Keratinocyte (primary cell): ENCODE measurements at regions not wholly inside any gene's neighbourhood (a gene's known extent, or its start where the extent isn't known, plus 50 kb on each side); places are given as distances from the start of the nearest gene placed in this dataset.

ENCODE experiments used
- DNase-seq: peaks from one replicate; pipeline ENCODE4 v3.0.0-alpha.2; 2011; ENCODE audit warnings: low read depth, missing footprints, low spot score
- FAIRE-seq: peaks from 2 replicates; lab custom pipeline; 2011; peaks lifted over from hg19 to GRCh38; lab: Jason Lieb, UNC
- H2AFZ ChIP-seq: 2 replicates; pipeline ENCODE4 v1.6.0; 2012; ENCODE audit warnings: low read length, control low read depth, inconsistent platforms; ENCODE audit not compliant: control insufficient read depth
- H3K27ac ChIP-seq: 2 replicates; pipeline ENCODE4 v1.5.1; 2011; ENCODE audit warnings: low read length; ENCODE audit not compliant: control insufficient read depth, insufficient read depth
- H3K27me3 ChIP-seq: 3 replicates; pipeline ENCODE4 v1.6.0; 2011; ENCODE audit warnings: low read length; ENCODE audit not compliant: control insufficient read depth, insufficient read depth; ENCODE audit errors: extremely low read depth
- H3K36me3 ChIP-seq, 2 experiments: 2 replicates in 1 of 2; 3 replicates in 1 of 2; pipeline ENCODE4 v1.5.1; 2011; ENCODE audit warnings: low read length in 2 of 2, mild to moderate bottlenecking in 1 of 2; ENCODE audit not compliant: control insufficient read depth in 2 of 2, insufficient read depth in 2 of 2; ENCODE audit errors: extremely low read depth in 1 of 2
- H3K4me1 ChIP-seq: 3 replicates; pipeline ENCODE4 v1.5.1; 2011; ENCODE audit warnings: low read length; ENCODE audit not compliant: control insufficient read depth, insufficient read depth; ENCODE audit errors: extremely low read depth
- H3K4me2 ChIP-seq: 3 replicates; pipeline ENCODE4 v1.6.0; 2011; ENCODE audit warnings: low read depth, low read length; ENCODE audit not compliant: control insufficient read depth, insufficient read depth; ENCODE audit errors: extremely low read depth
- H3K4me3 ChIP-seq, 3 experiments: fragments of 200-600 bp in 1 of 3; sonication (generic) in 1 of 3; 2 replicates in 2 of 3; 3 replicates in 1 of 3; pipeline ENCODE4 v1.5.1; 2011 to 2016; ENCODE audit warnings: low read length in 3 of 3, mild to moderate bottlenecking in 3 of 3, control low read depth in 2 of 3, inconsistent platforms in 1 of 3, low read depth in 1 of 3, mixed read lengths in 1 of 3, mixed run types in 1 of 3, moderate library complexity in 1 of 3; ENCODE audit not compliant: control insufficient read depth in 2 of 3, insufficient read depth in 2 of 3; ENCODE audit errors: extremely low read depth in 1 of 3
- H3K79me2 ChIP-seq: 2 replicates; pipeline ENCODE4 v1.6.0; 2012; ENCODE audit warnings: low read length; ENCODE audit not compliant: control insufficient read depth, insufficient read depth
- H3K9ac ChIP-seq: 3 replicates; pipeline ENCODE4 v1.6.0; 2011; ENCODE audit warnings: low read length; ENCODE audit not compliant: control insufficient read depth, insufficient read depth; ENCODE audit errors: extremely low read depth
- H3K9me1 ChIP-seq: 3 replicates; pipeline ENCODE4 v1.6.0; 2011; ENCODE audit warnings: low read length; ENCODE audit not compliant: control insufficient read depth, insufficient read depth; ENCODE audit errors: extremely low read depth
- H3K9me3 ChIP-seq: 2 replicates; pipeline ENCODE4 v1.5.1; 2012; ENCODE audit warnings: low read depth, low read length; ENCODE audit not compliant: control insufficient read depth
- H4K20me1 ChIP-seq: 3 replicates; pipeline ENCODE4 v1.6.0; 2011; ENCODE audit warnings: low read length; ENCODE audit not compliant: control insufficient read depth, insufficient read depth; ENCODE audit errors: extremely low read depth
- EZH2 ChIP-seq: IDR thresholded peaks from one replicate; pipeline ENCODE4 v1.6.1; 2012; ENCODE audit warnings: inconsistent platforms, mild to moderate bottlenecking, low read length, moderate library complexity
- dilution Hi-C: fragments of 300-500 bp; cut with MboI; formaldehyde crosslinking; loops from one replicate; pipeline ENCODE4 v1.7.0; 2020; ENCODE audit warnings: low sequenced_read_pairs; ENCODE audit not compliant: extremely low pct_ligation_motif_present
- TF ChIP-seq, protein P1 (sequence below), 3 experiments: IDR thresholded peaks in 1 of 3; conservative IDR thresholded peaks in 1 of 3; optimal IDR thresholded peaks in 1 of 3; 2 replicates in 2 of 3; 3 replicates in 1 of 3; pipeline versions ENCODE3 to v1.5.1; 2011; ENCODE audit warnings: low read length in 3 of 3, mild to moderate bottlenecking in 3 of 3, moderate library complexity in 2 of 3, control low read depth in 1 of 3, inconsistent platforms in 1 of 3; ENCODE audit not compliant: insufficient read depth in 2 of 3; ENCODE audit errors: extremely low read depth in 1 of 3

DNA sequence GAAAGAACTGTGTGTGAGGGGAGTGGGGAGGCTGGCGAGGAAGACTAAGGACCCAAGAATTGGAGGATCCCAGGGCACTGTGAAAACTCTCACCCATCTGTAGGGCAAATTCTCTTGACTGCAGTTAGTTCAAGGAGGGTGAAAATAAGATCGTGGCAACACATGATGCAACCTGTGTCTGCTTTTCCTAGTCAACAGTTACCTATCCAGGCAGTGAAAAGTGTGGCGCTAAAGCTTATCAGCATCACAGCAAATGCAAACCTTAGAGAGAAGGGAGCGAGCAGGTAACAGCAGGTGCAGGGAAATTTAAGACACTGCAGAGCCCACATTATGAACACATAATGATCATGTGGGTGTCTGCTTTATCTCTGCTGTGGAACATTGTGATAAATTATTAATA is 97.7 kb upstream of the SGK1 start:
- Histone ChIP-seq H3K36me3 (no peaks in the 10 kb centered on the region), H3K4me2 (no peak overlapping the region)

DNA sequence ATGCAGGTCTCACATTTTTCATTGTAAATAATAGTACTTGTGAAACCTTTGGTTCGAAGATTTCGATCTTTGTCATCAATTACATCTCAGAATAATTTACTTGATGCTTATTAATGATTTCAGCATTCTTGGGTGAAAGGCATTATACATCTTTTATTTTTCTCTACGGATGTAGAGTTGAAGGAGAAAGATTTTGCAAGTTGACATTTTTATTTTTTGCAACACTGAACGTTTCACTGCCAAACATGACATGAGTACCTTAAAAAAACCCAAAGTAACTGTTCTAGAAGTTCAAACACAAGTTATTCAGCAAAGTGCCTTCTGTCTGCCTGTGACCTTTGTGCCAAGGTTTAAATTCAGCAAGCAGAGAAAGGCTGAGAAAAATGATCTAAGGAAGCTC is 97.3 kb upstream of the SGK1 start:
- Histone ChIP-seq H3K36me3 (no peaks in the 10 kb centered on the region), H3K79me2 (no peaks in the 10 kb centered on the region), H3K4me2 (no peak overlapping the region), H3K4me3 (no peak overlapping the region), H3K9me1 (no peaks in the 10 kb centered on the region), H3K9ac (no peak overlapping the region), H3K4me1 (peaks cover 6% of the 10 kb centered on the region), H4K20me1 (no peaks in the 10 kb centered on the region), H3K9me3 (no peaks in the 10 kb centered on the region), H2AFZ (no peak overlapping the region), H3K27me3 (no peaks in the 10 kb centered on the region), H3K27ac (no peak overlapping the region)
- no peak for TF ChIP-seq EZH2
- TF ChIP-seq, protein P1, sequence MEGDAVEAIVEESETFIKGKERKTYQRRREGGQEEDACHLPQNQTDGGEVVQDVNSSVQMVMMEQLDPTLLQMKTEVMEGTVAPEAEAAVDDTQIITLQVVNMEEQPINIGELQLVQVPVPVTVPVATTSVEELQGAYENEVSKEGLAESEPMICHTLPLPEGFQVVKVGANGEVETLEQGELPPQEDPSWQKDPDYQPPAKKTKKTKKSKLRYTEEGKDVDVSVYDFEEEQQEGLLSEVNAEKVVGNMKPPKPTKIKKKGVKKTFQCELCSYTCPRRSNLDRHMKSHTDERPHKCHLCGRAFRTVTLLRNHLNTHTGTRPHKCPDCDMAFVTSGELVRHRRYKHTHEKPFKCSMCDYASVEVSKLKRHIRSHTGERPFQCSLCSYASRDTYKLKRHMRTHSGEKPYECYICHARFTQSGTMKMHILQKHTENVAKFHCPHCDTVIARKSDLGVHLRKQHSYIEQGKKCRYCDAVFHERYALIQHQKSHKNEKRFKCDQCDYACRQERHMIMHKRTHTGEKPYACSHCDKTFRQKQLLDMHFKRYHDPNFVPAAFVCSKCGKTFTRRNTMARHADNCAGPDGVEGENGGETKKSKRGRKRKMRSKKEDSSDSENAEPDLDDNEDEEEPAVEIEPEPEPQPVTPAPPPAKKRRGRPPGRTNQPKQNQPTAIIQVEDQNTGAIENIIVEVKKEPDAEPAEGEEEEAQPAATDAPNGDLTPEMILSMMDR (optimal IDR thresholded peaks at IDR 0.05 in 1 of 3, IDR thresholded peaks at IDR 0.05 in 1 of 3, conservative IDR thresholded peaks at IDR 0.05 in 1 of 3; ENCODE audit: extremely low read depth in 1 of 3, insufficient read depth in 2 of 3, low read length in 3 of 3), result no peak
- DNase-seq (no peak), FAIRE-seq (no peak)
- dilution Hi-C loops, result no loop called here

More for the DNA sequence above, 97.7 kb upstream of the SGK1 start:
- FAIRE-seq (no peak), DNase-seq (no peak)
- Histone ChIP-seq H3K27me3 (no peaks in the 10 kb centered on the region), H3K79me2 (no peaks in the 10 kb centered on the region), H4K20me1 (no peaks in the 10 kb centered on the region), H3K9me1 (no peaks in the 10 kb centered on the region), H3K4me3 (no peak overlapping the region), H3K9me3 (no peaks in the 10 kb centered on the region), H2AFZ (no peak overlapping the region), H3K27ac (no peak overlapping the region), H3K9ac (no peak overlapping the region), H3K4me1 (peaks cover 11% of the 10 kb centered on the region)
- dilution Hi-C loops, result no loop called here
- TF ChIP-seq EZH2, result no peak
- TF ChIP-seq, protein P1 (optimal IDR thresholded peaks at IDR 0.05 in 1 of 3, IDR thresholded peaks at IDR 0.05 in 1 of 3, conservative IDR thresholded peaks at IDR 0.05 in 1 of 3; ENCODE audit: extremely low read depth in 1 of 3, insufficient read depth in 2 of 3, low read length in 3 of 3), result no peak
